ENCODE measurements at regions not wholly inside any gene's neighbourhood (a gene's known extent, or its start where the extent isn't known, plus 50 kb on each side); places are given as distances from the start of the nearest gene placed in this dataset.
"Not testable (repeated sequence)": the region's sequence is repeated elsewhere in the genome, so short reads cannot be mapped to it uniquely, and the experiment has no call there.

DNA sequence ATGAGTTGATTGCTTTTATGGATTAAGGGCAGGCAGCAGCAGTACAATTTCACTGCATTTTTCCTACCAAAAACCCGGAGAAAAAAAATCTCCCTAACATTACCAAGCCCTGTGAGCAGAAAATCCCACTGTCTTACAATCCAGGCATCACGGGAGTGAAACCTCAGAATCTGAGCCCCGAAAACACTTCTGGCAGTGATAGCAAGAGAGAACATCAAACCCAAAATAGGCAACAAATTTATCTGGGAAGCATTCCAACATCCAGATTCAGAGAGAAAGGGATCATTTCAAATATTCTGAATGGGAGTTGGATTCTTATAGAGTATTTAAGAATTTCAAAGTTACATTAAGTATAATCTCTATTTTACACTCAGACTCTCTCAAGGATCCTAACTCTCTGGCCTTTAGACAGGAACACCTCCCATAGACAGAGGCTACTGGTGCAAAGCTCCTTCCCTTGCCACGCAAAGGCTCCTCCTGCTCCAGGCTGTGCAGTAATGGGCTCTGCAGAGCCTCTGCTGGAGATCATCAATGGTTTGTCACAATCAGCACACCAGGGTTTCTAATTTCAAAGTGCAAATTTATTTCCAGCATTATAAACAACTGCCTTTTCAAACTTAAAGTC, 256.9 kb downstream of the PARM1 start:
- DNase-seq (ENCODE audit: low spot score) = no peak

DNA sequence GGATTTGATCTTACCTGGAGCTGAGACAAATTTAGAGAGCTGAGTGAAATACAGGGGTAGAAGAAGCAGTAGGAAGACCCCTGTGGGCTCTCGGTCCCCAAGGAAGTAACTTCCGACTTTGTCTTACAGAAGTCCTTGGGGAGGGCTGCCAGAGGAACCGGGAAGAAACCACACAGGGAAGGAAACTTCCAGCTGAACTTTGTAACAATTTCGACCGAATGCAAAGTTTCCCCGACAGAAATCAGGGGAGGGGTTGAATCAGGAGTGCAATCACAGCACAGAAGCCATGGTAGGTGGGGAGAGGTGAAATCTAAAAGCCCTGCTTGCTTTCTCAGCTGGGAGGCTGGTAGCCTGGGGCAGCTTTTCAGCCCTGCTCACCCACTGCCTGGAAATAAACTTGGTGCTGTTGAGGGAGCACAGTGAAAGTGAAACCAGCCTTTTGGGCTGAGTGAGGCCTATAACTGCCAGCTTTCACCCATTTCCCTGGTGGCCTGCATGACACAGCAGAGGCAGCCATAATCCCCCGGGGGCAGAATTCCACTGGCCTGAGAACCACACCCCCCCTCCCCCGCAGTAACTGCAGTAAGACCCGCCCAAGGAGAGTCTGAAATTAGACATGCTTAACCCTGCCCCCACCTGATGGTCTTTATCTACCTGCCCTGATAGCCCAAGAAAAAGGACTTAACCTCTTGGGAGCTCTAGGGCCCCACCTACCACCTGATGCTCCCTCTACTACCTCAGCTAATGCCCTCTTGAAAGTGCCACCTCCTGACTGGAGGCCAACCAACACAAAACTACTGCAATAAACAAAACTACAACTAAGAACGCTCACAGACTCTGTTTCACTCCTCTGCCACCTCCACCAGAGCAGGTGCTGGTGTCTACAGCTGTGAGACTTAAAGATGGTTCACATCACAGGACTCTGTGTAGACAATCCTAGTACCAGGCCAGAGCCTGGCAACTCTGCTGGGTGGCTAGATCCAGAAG, 248.2 kb downstream of the PARM1 start:
- DNase-seq (ENCODE audit: low spot score) = no peak

DNA sequence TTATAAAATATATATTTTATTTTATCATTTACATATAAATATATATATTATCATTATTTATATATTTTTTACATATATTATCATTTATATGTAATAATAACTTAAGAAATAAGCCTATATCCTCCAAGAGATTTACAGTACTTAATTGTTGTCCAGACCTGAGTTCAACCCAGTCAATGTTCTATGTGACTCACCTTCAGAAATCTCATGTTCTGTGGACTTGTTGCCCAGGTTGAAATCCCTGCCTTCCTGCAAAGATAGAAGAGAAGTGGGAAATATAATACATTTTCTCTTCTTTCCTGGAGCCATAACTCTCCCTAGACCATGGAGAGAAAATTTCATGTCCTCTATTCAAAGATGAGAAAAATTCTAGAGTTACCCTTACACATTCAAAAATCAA, 247.3 kb downstream of the PARM1 start:
- no peak for DNase-seq (ENCODE audit: low spot score)

DNA sequence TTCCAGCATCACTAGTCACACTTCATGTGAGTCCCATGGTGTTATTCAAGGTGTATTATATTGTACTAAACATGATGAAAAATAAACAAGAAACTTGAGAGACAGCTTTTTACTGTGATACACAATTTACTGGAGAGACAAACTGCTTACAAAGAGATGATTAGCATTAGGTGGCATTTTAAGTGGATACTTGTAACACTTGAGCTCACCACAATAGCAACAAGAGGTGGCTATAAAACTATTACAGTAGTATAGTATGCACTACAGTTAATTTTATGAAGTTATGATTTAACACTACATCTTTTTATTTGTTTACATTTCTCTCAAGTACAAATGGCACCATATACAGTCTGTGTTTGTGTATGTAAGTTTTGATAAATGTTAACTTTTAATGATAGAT, 246.6 kb downstream of the PARM1 start:
- no peak for DNase-seq (ENCODE audit: low spot score)

DNA sequence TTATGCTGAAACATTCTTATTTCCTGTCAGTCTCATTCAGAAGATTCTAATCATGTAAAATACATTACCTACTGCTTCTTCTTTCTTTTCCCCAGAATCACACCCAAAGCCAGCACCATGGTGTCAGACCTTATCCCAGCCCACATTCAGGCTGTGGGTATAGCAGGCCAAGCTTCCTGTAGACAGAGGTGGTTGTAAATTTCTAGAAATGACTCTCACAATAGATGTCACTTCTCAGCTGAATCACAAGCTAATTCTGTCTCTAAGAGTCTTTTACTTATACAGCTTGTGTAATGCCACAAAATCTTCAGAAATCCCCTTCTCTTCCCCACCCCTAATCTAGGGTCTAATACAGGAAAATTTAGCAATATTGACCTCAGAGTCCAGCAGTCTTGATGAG, 239.6 kb downstream of the PARM1 start:
- no peak for DNase-seq (ENCODE audit: low spot score)

DNA sequence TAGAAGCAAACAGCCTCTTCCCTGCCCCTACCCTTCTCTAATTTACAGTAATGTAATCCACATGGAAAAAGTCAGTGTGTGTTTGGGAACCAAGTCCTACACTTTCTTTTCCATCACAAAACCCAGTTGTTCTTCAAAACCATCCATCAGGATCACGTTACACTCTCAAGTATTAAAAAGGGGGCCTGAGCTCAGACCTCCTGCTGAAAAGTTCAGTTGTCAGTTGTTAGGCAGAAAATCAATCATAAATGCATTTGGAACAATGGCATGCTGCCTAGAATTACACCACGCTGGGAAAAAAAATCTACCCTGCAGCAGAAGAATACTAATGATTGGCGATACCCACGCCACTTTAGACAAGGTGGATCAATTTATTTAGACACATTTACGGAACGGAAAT, 236.5 kb downstream of the PARM1 start:
- no peak for DNase-seq (ENCODE audit: low spot score)

DNA sequence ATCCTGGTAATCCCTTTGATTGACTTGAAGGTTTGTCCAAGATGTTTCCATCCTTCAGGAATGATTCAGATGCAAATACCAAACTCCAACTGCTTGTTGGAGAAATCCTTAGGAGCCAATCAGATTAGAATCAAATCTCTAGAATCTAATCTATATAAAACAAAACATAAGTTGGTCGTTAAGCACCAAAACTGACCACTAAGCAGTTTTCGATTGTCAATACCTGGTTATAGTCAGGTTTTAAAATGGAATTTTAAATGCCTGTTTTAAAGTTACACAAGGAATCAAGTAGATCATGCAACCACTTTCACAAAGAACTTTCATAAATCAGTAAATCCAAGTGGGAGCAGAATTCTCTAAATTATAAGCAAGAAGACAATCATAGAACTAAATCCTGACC, 236.1 kb downstream of the PARM1 start:
- no peak for DNase-seq (ENCODE audit: low spot score)

DNA sequence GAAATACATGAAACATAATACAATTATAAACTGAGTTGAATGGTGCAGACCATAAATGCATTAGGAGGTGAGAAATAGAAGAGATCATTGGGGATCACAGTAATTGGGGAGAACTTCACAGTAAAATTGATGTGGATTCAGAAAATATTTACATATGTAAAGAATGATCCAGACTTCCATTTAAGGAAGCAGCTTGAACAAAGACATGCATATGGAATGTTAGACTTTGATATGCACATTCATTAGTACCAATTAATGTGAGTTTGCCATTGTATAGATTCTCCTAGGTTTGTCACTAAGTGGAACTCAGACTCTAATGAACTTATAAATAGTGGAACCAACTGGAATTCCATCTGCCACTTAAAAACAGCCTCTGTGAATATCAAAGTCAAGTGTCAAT, 235.6 kb downstream of the PARM1 start:
- no peak for DNase-seq (ENCODE audit: low spot score)

DNA sequence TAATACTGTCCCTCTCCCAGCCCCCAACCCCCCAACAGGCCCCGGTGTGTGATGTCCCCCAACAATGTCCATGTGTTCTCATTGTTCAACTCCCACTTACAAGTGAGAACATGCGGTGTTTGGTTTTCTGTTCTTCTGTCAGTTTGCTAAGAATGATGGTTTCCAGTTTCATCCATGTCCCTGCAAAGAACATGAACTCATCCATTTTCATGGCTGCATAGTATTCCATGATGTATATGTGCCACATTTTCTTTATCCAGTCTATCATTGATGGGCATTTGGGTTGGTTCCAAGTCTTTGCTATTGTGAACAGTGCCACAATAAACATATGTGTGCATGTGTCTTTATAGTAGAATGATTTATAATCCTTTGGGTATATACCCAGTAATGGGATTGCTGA, 232.2 kb downstream of the PARM1 start:
- not testable (repeated sequence) for DNase-seq (ENCODE audit: low spot score)

DNA sequence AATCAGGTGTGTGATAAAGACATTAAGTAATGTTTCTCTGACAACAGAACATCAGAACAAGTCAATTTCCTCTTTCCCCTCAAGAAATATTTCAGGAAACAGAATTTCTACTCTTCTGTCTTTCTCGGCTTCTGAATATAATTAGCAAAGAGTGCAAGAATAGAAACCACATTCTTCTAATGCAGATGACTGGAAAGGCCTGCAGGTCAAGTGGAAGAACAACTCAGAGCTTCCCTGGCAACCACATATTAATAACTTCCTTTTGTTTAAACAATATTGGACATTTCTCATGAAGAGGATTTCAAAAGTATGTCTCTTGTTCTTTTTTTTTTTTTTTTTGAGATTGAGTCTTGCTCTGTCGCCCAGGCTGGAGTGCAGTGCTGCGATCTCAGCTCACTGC, 225.5 kb downstream of the PARM1 start:
- no peak for DNase-seq (ENCODE audit: low spot score)

DNA sequence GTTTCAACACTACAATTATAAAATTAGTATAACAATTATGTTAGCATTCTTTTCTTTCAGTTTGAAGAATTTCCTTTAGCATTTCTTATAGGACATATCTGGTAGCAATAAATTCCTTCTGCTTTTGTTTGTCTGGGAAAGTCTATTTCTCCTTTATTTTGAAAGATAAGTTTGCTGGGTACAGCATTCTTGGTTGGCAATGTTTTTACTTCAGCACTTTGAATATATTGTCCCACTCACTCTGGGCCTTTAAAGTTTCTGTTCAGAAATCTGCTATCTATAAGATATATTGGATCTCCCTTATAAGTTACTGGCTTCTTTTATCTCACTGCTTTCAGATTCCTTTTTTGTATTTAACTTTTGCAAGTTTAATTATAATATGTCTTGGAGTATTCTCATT, 222.1 kb downstream of the PARM1 start:
- DNase-seq (ENCODE audit: low spot score) = no peak

DNA sequence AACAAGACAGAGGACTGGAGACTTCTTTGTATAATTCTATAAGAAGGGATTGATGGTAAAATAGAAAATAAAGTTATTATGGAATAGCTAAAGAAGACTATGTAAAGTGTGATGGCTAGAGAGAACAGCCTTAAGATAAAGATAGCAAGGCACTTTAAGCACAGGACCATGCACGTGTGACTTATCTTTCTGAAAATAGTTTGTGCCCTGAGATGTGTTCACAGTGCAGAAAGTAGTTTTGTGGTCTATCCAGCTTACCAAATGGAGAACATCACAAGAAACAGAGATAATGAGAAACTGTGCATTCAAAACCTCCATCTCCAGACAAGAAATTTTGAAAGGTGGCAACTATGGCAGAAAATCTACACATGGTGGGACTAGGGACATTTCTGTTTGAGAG, 213.3 kb downstream of the PARM1 start:
- DNase-seq (ENCODE audit: low spot score) = no peak

DNA sequence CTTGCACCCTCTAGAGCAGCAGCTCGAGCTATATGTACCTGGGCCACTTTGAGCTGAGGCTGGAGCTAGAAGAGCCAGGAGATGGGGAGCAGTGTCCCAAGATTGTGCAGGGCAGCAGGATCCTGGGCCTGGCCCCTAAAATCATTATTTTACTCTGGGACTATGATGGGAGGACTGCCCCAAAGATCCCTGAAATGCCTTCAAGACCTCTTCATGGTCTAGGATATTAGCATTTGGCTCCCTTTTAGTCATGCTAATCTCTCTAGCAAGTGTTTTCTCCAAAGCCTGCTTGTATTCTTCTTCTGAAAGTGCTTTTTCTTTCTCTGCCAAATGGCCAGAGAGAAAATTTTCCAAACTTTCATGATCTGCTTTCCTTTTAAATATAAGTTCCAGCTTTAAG, 211.6 kb downstream of the PARM1 start:
- DNase-seq (ENCODE audit: low spot score) = no peak

DNA sequence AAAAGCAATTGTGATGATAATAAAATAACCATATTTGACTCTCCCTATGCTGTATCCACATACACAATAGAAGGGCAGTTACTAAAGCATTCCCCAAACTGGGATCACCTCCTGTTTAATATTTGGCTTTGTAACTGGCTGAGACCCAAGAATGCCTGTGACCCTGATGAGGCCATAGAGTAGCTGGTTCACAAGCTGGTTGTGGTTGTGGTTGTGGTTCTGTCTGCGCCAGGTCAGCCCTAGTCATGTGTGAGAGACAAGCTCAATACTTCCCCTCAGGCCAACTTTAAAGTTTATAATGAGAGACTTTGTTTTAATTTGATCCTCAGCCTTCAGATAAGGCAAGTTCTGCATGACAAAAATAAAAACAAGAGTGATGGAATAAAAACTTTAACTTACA, 209.9 kb downstream of the PARM1 start:
- DNase-seq (ENCODE audit: low spot score) = no peak

DNA sequence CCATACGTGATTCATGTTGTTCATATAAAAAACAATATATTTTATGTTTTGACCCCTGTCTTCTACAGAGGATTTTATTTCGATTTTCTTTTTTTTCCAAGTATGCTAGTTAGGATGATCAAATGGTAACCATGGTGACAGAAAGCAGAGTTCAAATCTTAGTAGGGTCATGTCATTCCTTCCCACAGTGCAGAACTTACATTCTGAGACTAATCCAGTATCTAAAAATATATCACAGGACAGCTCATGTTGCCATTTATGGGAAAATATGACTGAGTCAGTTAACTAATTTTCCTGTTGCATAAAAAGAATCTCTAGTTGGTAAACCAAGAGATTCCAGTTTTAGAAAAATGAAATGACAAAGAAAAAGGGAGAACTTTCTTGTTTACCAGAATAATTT, 209.5 kb downstream of the PARM1 start:
- no peak for DNase-seq (ENCODE audit: low spot score)

DNA sequence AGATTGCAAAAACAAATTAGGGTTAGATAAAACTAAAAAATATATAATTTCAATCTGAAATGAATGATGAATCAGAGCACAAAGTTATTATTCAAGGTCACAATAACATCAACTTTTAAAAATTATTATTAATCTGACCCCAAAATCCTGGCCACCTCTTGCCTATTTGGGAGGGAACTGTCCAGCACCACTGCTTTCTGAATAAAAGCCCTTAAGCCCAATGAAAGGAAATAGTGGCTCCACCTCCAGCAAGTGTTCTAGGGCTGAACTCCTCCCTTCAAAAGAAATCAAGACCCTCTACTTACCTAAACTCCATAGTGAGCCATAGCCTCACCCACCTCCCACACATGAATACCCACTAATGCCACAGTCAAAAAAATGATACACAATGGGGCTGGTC, 208.2 kb downstream of the PARM1 start:
- DNase-seq (ENCODE audit: low spot score) = no peak

DNA sequence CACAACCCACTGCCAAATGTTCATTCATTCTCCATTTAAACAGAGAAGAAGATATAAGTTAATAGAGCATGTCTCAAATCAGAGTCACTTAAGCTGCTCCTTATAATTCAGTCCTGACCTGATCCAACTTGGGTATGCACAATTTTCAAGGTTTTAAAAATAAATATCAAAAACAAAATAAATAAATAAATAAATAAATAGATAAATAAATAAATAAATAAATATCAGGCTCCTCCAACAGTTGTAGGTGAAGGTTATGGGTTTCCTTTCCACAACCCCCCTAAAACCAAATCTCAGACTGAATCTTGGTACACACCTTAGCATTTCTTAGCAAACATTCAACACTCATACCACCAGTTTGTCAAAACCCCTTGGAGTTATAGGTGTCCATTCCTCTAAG, 204.4 kb downstream of the PARM1 start:
- no peak for DNase-seq (ENCODE audit: low spot score)

DNA sequence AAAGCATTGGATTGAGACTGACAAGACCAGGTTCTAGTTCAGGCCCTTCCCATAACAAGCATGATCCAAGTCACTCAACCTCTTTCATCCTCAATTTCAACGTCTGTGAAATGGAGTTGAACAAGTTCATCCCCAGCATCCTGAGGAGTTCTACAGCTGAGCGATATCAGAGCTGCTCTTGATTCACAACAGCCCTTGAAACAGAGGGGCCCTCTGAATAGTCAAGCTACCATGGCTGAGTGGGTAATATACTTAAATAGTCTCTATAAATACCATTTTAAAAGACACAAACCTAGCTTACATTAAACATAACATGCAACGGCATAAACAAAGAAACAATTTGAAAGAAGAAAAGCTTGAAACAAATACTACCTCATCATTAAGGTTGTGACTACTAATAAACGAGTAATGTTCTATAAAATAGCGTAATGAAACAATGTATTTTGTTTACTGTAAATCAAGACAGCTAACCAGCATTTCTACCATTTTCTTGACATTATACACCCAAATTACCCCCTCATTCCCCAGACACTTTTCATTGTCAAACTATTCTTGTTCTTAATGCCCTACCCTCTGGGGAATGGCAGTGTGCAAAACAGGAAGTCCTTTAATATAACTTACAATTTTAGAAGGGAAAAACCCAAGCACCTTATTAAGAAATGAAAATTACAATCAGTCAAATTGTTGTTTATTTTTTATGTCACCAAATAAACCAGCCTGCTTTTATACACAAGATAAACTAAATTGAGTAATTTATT, 202.3 kb downstream of the PARM1 start:
- no peak for DNase-seq (ENCODE audit: low spot score)

DNA sequence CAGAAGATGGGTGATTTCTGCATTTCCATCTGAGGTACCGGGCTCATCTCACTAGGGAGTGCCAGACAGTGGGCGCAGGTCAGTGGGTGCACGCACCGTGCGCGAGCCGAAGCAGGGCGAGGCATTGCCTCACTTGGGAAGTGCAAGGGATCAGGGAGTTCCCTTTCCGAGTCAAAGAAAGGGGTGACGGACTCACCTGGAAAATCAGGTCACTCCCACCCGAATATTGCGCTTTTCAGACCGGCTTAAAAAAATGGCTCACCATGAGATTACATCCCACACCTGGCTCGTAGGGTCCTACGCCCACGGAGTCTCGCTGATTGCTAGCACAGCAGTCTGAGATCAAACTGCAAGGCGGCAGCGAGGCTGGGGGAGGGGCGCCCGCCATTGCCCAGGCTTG, 194.0 kb downstream of the PARM1 start:
- DNase-seq (ENCODE audit: low spot score) = not testable (repeated sequence)

DNA sequence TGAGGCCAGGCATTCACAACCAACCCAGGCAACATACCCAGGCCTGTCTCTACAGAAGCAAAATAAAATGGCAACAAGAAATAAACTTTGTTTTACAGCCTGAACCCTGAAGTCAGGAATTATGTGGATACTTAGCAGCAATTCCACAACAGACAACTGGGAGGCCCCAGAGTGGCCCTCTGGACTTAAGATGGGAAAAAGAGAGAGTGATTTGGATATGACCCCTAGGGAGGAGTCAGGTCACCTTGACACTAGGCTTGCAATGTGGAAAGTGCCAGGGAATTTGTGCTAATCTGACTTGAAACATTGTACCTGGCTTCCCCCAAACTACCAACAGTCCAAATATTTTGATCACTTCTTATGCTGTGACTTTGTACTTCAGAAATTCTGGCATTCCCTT, 193.1 kb downstream of the PARM1 start:
- DNase-seq (ENCODE audit: low spot score) = no peak

DNA sequence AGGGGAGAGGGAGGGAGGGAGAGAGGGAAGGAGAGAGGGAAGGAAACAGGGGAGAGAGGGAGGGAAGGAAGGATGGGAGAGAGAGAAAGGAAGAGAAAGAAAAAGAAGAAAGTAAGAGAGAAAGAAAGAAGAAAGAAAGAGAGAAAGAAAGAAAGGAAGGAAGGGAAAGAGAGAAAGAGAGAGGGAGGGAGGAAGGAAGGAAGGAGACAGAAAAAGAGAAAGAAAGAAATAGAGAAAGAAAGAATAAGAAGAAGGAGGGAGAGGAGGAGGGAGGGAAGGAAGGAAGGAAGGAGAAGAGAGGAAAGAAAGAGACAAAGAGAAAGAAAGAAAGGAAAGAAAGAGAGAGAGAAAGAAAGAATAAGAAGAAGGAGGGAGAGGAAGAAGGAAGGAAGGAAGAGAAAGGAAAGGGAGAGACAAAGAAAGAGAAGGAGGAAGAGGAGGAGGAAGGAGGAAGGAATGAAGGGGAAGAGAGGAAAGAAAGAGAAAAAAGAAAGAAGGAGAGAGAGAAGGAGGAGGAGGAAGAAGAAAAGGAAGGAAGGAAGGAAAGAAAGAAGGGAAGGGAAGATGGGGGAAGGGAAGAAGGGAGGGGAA, 189.6 kb downstream of the PARM1 start:
- no peak for DNase-seq (ENCODE audit: low spot score)

DNA sequence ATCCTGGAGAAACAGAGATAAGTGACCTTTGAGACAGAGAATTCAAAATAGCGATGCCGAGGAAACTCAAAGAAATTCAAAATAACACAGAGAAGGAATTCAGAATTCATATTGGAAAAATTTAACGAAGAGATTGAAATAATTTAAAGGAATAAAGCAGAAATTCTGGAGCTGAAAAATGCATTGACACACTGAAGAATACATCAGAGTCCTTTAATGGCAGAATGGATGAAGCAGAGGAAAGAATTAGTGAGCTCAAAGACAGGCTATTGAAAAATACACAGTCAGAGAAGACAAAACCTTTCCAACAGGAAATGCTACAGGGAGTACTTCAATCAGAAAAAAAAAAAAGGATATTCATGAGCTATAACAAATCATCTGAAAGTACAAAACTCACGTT, 185.8 kb downstream of the PARM1 start:
- DNase-seq (ENCODE audit: low spot score) = no peak

DNA sequence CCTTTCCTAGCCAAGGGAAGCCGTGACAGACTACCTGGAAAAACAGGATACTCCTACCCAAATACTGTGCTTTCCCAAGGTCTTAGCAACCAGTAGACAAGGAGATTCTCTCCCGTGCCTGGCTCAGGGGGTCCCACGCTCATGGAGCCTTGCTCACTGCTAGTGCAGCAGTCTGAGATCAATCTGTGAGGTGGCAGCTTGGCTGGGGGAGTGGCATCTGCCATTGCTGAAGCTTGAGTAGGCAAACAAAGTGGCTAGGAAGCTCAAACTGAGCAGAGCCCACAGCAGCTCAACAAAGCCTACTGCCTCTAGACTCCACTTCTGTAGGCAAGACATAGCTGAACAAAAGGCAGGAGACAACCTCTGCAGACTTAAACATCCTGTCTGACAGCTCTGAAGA, 177.1 kb downstream of the PARM1 start:
- DNase-seq (ENCODE audit: low spot score) = no peak
